Smooth muscle cell (in vitro differentiated cells): ENCODE measurements at regions not wholly inside any gene's neighbourhood (a gene's known extent, or its start where the extent isn't known, plus 50 kb on each side); places are given as distances from the start of the nearest gene placed in this dataset.
A peak's percentile ranks its signal among the peaks of the same experiment; 100 is the strongest.
"Not testable (repeated sequence)": the region's sequence is repeated elsewhere in the genome, so short reads cannot be mapped to it uniquely, and the experiment has no call there.

Source experiments
- DNase-seq: peaks from one replicate; lab custom pipeline; 2025; ENCODE audit not compliant: unreplicated experiment; lab: John Stamatoyannopoulos, UW
- H2AFZ ChIP-seq: fragments of 200-600 bp; sonication (generic); 2 replicates; pipeline ENCODE4 v1.6.0; 2016; ENCODE audit warnings: antibody characterized with exemption, low read depth, mild to moderate bottlenecking
- H3F3A ChIP-seq: fragments of 200-600 bp; sonication (generic); 2 replicates; pipeline ENCODE4 v1.6.0; 2017; ENCODE audit warnings: antibody characterized with exemption, low read depth
- H3K27ac ChIP-seq: fragments of 200-600 bp; sonication (generic); 2 replicates; pipeline ENCODE4 v1.5.1; 2016; ENCODE audit warnings: low read depth, mild to moderate bottlenecking
- H3K27me3 ChIP-seq: fragments of 200-600 bp; sonication (generic); 2 replicates; pipeline ENCODE4 v1.6.1; 2016; ENCODE audit warnings: low read depth, mild to moderate bottlenecking
- H3K36me3 ChIP-seq: fragments of 200-600 bp; sonication (generic); 2 replicates; pipeline ENCODE4 v1.5.1; 2016; ENCODE audit warnings: low read depth
- H3K4me1 ChIP-seq: fragments of 200-600 bp; sonication (generic); 2 replicates; pipeline ENCODE4 v1.5.1; 2016; ENCODE audit warnings: low read depth
- H3K4me2 ChIP-seq: fragments of 200-600 bp; sonication (generic); 2 replicates; pipeline ENCODE4 v1.6.0; 2016; ENCODE audit warnings: mild to moderate bottlenecking
- H3K4me3 ChIP-seq: fragments of 200-600 bp; sonication (generic); 2 replicates; pipeline ENCODE4 v1.5.1; 2016; ENCODE audit warnings: mild to moderate bottlenecking
- H3K79me2 ChIP-seq: fragments of 200-600 bp; sonication (generic); 2 replicates; pipeline ENCODE4 v1.6.0; 2016; ENCODE audit warnings: low read depth, mild to moderate bottlenecking
- H3K9ac ChIP-seq: fragments of 200-600 bp; sonication (generic); 2 replicates; pipeline ENCODE4 v1.6.0; 2016; ENCODE audit warnings: low read depth
- H3K9me3 ChIP-seq: fragments of 200-600 bp; sonication (generic); replicated peaks from 2 replicates; pipeline ENCODE4 v1.5.1; 2016; ENCODE audit warnings: low read depth
- H4K20me1 ChIP-seq: fragments of 200-600 bp; sonication (generic); 2 replicates; pipeline ENCODE4 v1.6.0; 2016; ENCODE audit warnings: low read depth
- CTCF ChIP-seq: fragments of 200-600 bp; sonication (generic); IDR thresholded peaks from 2 replicates; pipeline ENCODE4 v1.5.1; 2017; ENCODE audit warnings: borderline replicate concordance, mild to moderate bottlenecking, antibody characterized with exemption; ENCODE audit not compliant: insufficient read depth, poor library complexity, severe bottlenecking
- WGBS: methylation state at CpG from one replicate; pipeline ENCODE4 v1.1.7; 2016; ENCODE audit warnings: low lambda C conversion rate; 5-methylcytosine and 5-hydroxymethylcytosine counted together

GRCh38 chr3:194908496-194908895, 222.8 kb downstream of the FAM43A start:
- H3K4me3 ChIP-seq, result no peak overlapping the region
- no peak for TF ChIP-seq CTCF
- 99% methylated on average over 5 of the region's 5 CpGs for WGBS
- no peaks in the 10 kb centered on the region for H3K79me2 ChIP-seq
- DNase-seq, result no peak
- no peaks in the 10 kb centered on the region for H3K36me3 ChIP-seq
- H3K27ac ChIP-seq, result no peak overlapping the region
- H3K9me3 ChIP-seq, result no peaks in the 10 kb centered on the region
- peaks cover 5% of the 10 kb centered on the region for H3K4me1 ChIP-seq
- no peaks in the 10 kb centered on the region for H4K20me1 ChIP-seq
- peaks cover 4% of the 10 kb centered on the region for H3F3A ChIP-seq
- no peak overlapping the region for H3K9ac ChIP-seq
- no peak overlapping the region for H3K4me2 ChIP-seq
- no peak overlapping the region for H2AFZ ChIP-seq
- H3K27me3 ChIP-seq, result no peaks in the 10 kb centered on the region

GRCh38 chr3:194908972-194909371, 223.3 kb downstream of the FAM43A start:
- no peaks in the 10 kb centered on the region for H3K79me2 ChIP-seq
- WGBS, result 60% methylated on average over 5 of the region's 5 CpGs
- H2AFZ ChIP-seq, result peak overlapping the region; percentile 26
- TF ChIP-seq CTCF, result no peak
- H3F3A ChIP-seq, result peaks cover 4% of the 10 kb centered on the region
- H3K4me2 ChIP-seq, result no peak overlapping the region
- H3K27ac ChIP-seq, result no peak overlapping the region
- no peaks in the 10 kb centered on the region for H3K36me3 ChIP-seq
- peaks cover 5% of the 10 kb centered on the region for H3K4me1 ChIP-seq
- no peaks in the 10 kb centered on the region for H3K9me3 ChIP-seq
- no peaks in the 10 kb centered on the region for H4K20me1 ChIP-seq
- DNase-seq, result no peak
- H3K4me3 ChIP-seq, result no peak overlapping the region
- no peak overlapping the region for H3K9ac ChIP-seq
- H3K27me3 ChIP-seq, result no peaks in the 10 kb centered on the region

- H3K4me3 ChIP-seq, result no peak overlapping the region
- H3K27me3 ChIP-seq, result no peaks in the 10 kb centered on the region
- TF ChIP-seq CTCF, result no peak
- no peaks in the 10 kb centered on the region for H3K9me3 ChIP-seq
- no peaks in the 10 kb centered on the region for H3K79me2 ChIP-seq
- WGBS, result 92% methylated on average over 7 of the region's 7 CpGs
- no peak overlapping the region for H2AFZ ChIP-seq
- H4K20me1 ChIP-seq, result no peaks in the 10 kb centered on the region
- H3K9ac ChIP-seq, result no peak overlapping the region
- H3K36me3 ChIP-seq, result no peaks in the 10 kb centered on the region
- no peak overlapping the region for H3K4me2 ChIP-seq
- H3K4me1 ChIP-seq, result peaks cover 5% of the 10 kb centered on the region
- peaks cover 2% of the 10 kb centered on the region for H3F3A ChIP-seq
- no peak for DNase-seq
- no peak overlapping the region for H3K27ac ChIP-seq
Measured at GRCh38 chr3:194910414-194910984, 224.8 kb downstream of the FAM43A start.

GRCh38 chr3:194913316-194913715, 227.6 kb downstream of the FAM43A start:
- no peaks in the 10 kb centered on the region for H3K79me2 ChIP-seq
- H3F3A ChIP-seq, result no peaks in the 10 kb centered on the region
- H2AFZ ChIP-seq, result no peak overlapping the region
- H3K36me3 ChIP-seq, result no peaks in the 10 kb centered on the region
- TF ChIP-seq CTCF, result no peak
- DNase-seq, result no peak
- H3K4me3 ChIP-seq, result no peak overlapping the region
- no peak overlapping the region for H3K9ac ChIP-seq
- no peaks in the 10 kb centered on the region for H3K4me1 ChIP-seq
- H4K20me1 ChIP-seq, result no peaks in the 10 kb centered on the region
- 80% methylated on average over 5 of the region's 5 CpGs for WGBS
- no peaks in the 10 kb centered on the region for H3K9me3 ChIP-seq
- H3K4me2 ChIP-seq, result no peak overlapping the region
- H3K27me3 ChIP-seq, result no peaks in the 10 kb centered on the region
- H3K27ac ChIP-seq, result no peak overlapping the region

- not testable (repeated sequence) for H3K4me1 ChIP-seq
Measured at GRCh38 chr3:194924889-194925288, 239.2 kb downstream of the FAM43A start.

More at GRCh38 chr3:194924889-194925288, 239.2 kb downstream of the FAM43A start:
- H3K27me3 ChIP-seq, H3K9me3 ChIP-seq, H4K20me1 ChIP-seq, H3F3A ChIP-seq, H3K4me2 ChIP-seq, H3K9ac ChIP-seq, H3K4me3 ChIP-seq, H3K36me3 ChIP-seq, DNase-seq, H3K79me2 ChIP-seq, H3K27ac ChIP-seq, H2AFZ ChIP-seq: not testable (repeated sequence)
- 94% methylated on average over 5 of the region's 5 CpGs for WGBS
